Lung (tissue), 11 donors: ENCODE measurements at regions not wholly inside any gene's neighbourhood (a gene's known extent, or its start where the extent isn't known, plus 50 kb on each side); places are given as distances from the start of the nearest gene placed in this dataset.

Experiments
- ATAC-seq: fragments of 200-7000 bp; cut with Tn5 transposase; one replicate; pipeline ENCODE4 v1.9.1; 2020; ENCODE audit warnings: moderate number of reproducible peaks; ENCODE audit not compliant: insufficient read depth, low FRiP score
- DNase-seq, 3 donors: peaks; one replicate each; pipeline ENCODE4 v3.0.0-alpha.2; 2013 to 2017
- H3K27ac ChIP-seq, 2 donors: one replicate each; pipeline ENCODE4 v1.5.1; 2013; ENCODE audit warnings: mild to moderate bottlenecking in 2 of 2, moderate library complexity in 2 of 2, control low read depth in 1 of 2, inconsistent platforms in 1 of 2, low read depth in 1 of 2, low read length in 1 of 2
- H3K27me3 ChIP-seq, 3 donors: one replicate each; pipeline ENCODE4 v1.5.1; 2013; ENCODE audit warnings: low read length in 2 of 3; ENCODE audit not compliant: control insufficient read depth in 3 of 3, insufficient read depth in 3 of 3
- H3K36me3 ChIP-seq, 4 donors: one replicate each; pipeline ENCODE4 v1.5.1; 2013; ENCODE audit warnings: low read length in 4 of 4, mild to moderate bottlenecking in 1 of 4, moderate library complexity in 1 of 4; ENCODE audit not compliant: control insufficient read depth in 4 of 4, insufficient read depth in 4 of 4
- H3K4me1 ChIP-seq, 5 donors: one replicate each; pipeline ENCODE4 v1.5.1; 2013; ENCODE audit warnings: low read length in 5 of 5, mild to moderate bottlenecking in 2 of 5, moderate library complexity in 1 of 5; ENCODE audit not compliant: control insufficient read depth in 5 of 5, insufficient read depth in 5 of 5
- H3K4me3 ChIP-seq: one replicate; pipeline ENCODE4 v1.5.1; 2013; ENCODE audit warnings: mild to moderate bottlenecking, control low read depth, moderate library complexity
- H3K9ac ChIP-seq, 2 donors: one replicate each; pipeline ENCODE4 v1.5.1; 2013; ENCODE audit warnings: low read length in 2 of 2, control low read depth in 1 of 2; ENCODE audit not compliant: insufficient read depth in 1 of 2
- H3K9me3 ChIP-seq, 4 donors: one replicate each; pipeline ENCODE4 v1.5.1; 2013; ENCODE audit warnings: low read length in 3 of 4, mild to moderate bottlenecking in 1 of 4, moderate library complexity in 1 of 4; ENCODE audit not compliant: control insufficient read depth in 4 of 4, insufficient read depth in 3 of 4
- WGBS, 2 donors: extraction: QIAGEN DNeasy Blood & Tissue Kit; methylation state at CpG; one replicate each; pipeline ENCODE4 v1.1.7; 2013; 5-methylcytosine and 5-hydroxymethylcytosine counted together
- TF ChIP-seq, protein P1 (sequence below): IDR thresholded peaks from 2 replicates; pipeline ENCODE4 v1.5.1; 2012; ENCODE audit warnings: mild to moderate bottlenecking; ENCODE audit errors: control extremely low read depth, extremely low read depth
- donor health status: control.
- donor health status: control.
- donor health status: Bipolar disorder and iron deficiency.
- donor health status: healthy.
- donor health status: DM: yes; HTN: yes; CAD: no.

DNA sequence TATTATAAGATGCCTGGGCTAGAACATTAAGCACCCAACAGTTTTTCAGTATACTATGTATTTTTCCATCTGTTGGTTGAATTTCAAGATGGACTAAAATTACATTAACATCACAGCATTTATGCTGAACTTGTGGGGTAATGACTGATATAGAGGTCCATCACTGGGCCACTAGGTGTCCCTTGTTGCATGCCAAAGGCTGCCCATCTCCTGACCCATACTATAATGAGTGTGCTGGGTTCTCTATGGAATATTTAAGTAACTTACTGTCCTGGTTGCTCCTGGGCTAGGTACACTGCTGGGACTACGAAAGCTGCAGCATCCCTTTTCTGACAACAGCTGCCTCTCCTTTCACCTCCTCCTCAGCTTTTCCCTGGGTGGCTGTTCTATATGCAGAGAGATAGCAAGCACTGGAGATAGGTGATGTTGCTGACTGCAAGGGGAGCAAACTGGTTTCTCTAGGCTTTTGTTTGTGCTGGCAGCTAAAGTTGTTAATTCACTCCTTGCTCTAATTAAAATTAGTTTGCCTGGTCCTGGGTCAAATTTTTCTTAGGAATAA lies 138.6 kb upstream of the TRHDE start:
- no peak for ATAC-seq
- Histone ChIP-seq H3K4me1 (peaks cover 0 to 29% (median 0%) of the 10 kb centered on the region in 5 donors), H3K27ac (no peak overlapping the region), H3K27me3 (no peaks in the 10 kb centered on the region), H3K36me3 (no peaks in the 10 kb centered on the region), H3K9me3 (no peaks in the 10 kb centered on the region), H3K9ac (no peak overlapping the region), H3K4me3 (no peak overlapping the region)
- TF ChIP-seq, protein P1, sequence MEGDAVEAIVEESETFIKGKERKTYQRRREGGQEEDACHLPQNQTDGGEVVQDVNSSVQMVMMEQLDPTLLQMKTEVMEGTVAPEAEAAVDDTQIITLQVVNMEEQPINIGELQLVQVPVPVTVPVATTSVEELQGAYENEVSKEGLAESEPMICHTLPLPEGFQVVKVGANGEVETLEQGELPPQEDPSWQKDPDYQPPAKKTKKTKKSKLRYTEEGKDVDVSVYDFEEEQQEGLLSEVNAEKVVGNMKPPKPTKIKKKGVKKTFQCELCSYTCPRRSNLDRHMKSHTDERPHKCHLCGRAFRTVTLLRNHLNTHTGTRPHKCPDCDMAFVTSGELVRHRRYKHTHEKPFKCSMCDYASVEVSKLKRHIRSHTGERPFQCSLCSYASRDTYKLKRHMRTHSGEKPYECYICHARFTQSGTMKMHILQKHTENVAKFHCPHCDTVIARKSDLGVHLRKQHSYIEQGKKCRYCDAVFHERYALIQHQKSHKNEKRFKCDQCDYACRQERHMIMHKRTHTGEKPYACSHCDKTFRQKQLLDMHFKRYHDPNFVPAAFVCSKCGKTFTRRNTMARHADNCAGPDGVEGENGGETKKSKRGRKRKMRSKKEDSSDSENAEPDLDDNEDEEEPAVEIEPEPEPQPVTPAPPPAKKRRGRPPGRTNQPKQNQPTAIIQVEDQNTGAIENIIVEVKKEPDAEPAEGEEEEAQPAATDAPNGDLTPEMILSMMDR, result no peak
- no peak for DNase-seq
- 76 to 87% methylated on average over 1 of the region's 1 CpG for WGBS, 2 donors

DNA sequence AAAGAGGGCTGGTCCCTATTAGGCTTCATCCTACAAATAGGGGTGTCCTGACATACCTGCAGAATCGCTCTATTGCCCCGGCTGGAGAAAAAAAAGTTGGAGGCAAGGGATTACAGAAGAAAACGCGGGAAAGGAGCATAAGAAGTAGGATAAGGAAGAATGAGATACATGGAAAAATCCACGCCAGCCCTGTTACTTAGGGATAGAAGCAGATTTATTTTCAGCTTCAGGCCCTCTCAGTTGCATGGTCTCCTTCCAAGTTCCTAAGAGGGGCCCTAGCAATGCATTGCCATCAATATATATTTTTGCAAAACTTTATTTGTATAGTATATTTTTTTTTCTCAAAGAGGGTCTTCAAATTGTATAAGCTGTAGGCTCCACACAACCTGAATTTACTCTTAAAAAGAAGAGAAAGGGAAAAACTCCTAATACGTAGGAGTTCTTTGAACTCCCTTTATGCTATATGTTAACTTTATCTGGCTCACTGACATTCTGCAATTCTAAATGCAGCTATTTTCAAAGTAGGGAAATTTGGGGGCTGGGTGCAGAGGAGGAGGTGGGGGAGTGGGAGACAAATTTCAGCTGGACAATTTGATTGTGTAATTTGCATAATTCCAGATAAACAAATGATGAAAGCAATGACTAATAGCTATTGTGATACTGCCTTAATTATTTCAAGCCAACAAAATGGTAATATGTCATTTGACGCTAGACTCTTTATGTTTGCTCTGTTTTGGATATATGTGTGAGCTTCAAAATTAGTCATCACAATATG lies 137.7 kb upstream of the TRHDE start:
- Histone ChIP-seq H3K9me3 (no peaks in the 10 kb centered on the region), H3K27me3 (no peaks in the 10 kb centered on the region), H3K4me3 (no peak overlapping the region), H3K9ac (no peak overlapping the region), H3K36me3 (no peaks in the 10 kb centered on the region), H3K4me1 (peaks cover 0 to 29% (median 0%) of the 10 kb centered on the region in 5 donors), H3K27ac (no peak overlapping the region)
- ATAC-seq (no peak), DNase-seq (peak; percentile 43 to 91 (median 87))
- TF ChIP-seq, protein P1, result no peak
- WGBS, 2 donors, result 75 to 79% methylated on average over 7 of the region's 7 CpGs

DNA sequence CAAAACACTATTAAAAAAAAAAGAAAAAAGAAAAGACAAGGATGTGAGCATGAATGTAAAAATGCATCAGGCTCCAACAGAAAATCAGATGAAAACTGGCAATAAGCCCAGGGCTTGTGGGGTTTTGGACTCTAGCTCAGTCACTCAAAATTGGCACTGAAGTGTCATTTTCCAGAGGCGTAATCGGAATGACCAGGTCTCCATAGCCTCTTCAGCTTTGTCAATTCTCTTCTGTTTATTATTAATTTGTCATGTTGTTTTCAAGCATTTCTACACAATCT lies 137.2 kb upstream of the TRHDE start:
- Histone ChIP-seq H3K9ac (no peak overlapping the region), H3K4me3 (no peak overlapping the region), H3K27me3 (no peaks in the 10 kb centered on the region), H3K36me3 (no peaks in the 10 kb centered on the region), H3K9me3 (no peaks in the 10 kb centered on the region), H3K27ac (no peak overlapping the region), H3K4me1 (peaks cover 0 to 29% (median 0%) of the 10 kb centered on the region in 5 donors)
- TF ChIP-seq, protein P1, result no peak
- DNase-seq, result peak; percentile 42 to 83 (median 81)
- ATAC-seq, result no peak
- 67 to 84% methylated on average over 2 of the region's 2 CpGs for WGBS, 2 donors
